A549 (cell line): ENCODE measurements at regions not wholly inside any gene's neighbourhood (a gene's known extent, or its start where the extent isn't known, plus 50 kb on each side); places are given as distances from the start of the nearest gene placed in this dataset.

Experiments used
- ATAC-seq, 2 experiments: fragments of 200-7000 bp in 1 of 2; fragments of >200 bp in 1 of 2; cut with Nextera tagmentation in 1 of 2; cut with Tn5 transposase in 1 of 2; 3 replicates each; pipeline versions ENCODE4 v1.8.0 to v1.9.1; 2018 to 2020; ENCODE audit warnings: mild to moderate bottlenecking in 1 of 2, moderate library complexity in 1 of 2
- CTCF ChIA-PET: fragments of 300-600 bp; sonication (Branson Sonifier 250); formaldehyde crosslinking; extraction: SDS; loops from one replicate; lab custom pipeline; 2021; ENCODE audit warnings: antibody characterized with exemption, inconsistent platforms; lab: Yijun Ruan, JAX
- POLR2A ChIA-PET: fragments of 350-600 bp; formaldehyde crosslinking; extraction: SDS; loops from one replicate; lab custom pipeline; 2021; ENCODE audit warnings: antibody characterized with exemption, inconsistent platforms; lab: Yijun Ruan, JAX
- DNase-seq, 2 experiments: peaks; one replicate each; pipeline versions ENCODE4 v3.0.0 to v3.0.0-alpha.2; 2011 to 2016; ENCODE audit warnings: low read depth in 1 of 2, low spot score in 1 of 2
- FAIRE-seq: peaks from 2 replicates; lab custom pipeline; 2011; peaks lifted over from hg19 to GRCh38; lab: Jason Lieb, UNC
- H3K27ac ChIP-seq, 2 experiments: fragments of >200 bp; sonication (Bioruptor Twin); formaldehyde crosslinking; 3 replicates each; pipeline ENCODE4 v1.5.1; 2016 to 2017
- H3K4me1 ChIP-seq: fragments of >200 bp; sonication (Bioruptor Twin); formaldehyde crosslinking; 3 replicates; pipeline ENCODE4 v1.6.1; 2016
- H3K4me2 ChIP-seq: fragments of >200 bp; sonication (Bioruptor Twin); formaldehyde crosslinking; 3 replicates; pipeline ENCODE4 v1.6.1; 2016
- H3K4me3 ChIP-seq: fragments of >200 bp; sonication (Bioruptor Twin); formaldehyde crosslinking; 3 replicates; pipeline ENCODE4 v1.5.1; 2016
- H3K9me3 ChIP-seq: fragments of >200 bp; sonication (Bioruptor Twin); formaldehyde crosslinking; 3 replicates; pipeline ENCODE4 v1.6.1; 2016
- BCL3 ChIP-seq: fragments of >200 bp; sonication (Bioruptor Twin); formaldehyde crosslinking; IDR thresholded peaks from 3 replicates; pipeline ENCODE4 v1.6.1; 2016
- BHLHE40 ChIP-seq: IDR thresholded peaks from 2 replicates; pipeline ENCODE4 v1.6.1; 2012; ENCODE audit warnings: low read depth, low read length, inconsistent platforms
- CBX2 ChIP-seq: fragments of 200-600 bp; sonication (generic); IDR thresholded peaks from 2 replicates; pipeline ENCODE4 v1.6.1; 2016; ENCODE audit warnings: low read depth, mild to moderate bottlenecking, borderline replicate concordance
- CHD4 ChIP-seq: fragments of 200-600 bp; sonication (generic); IDR thresholded peaks from 2 replicates; pipeline ENCODE4 v1.6.1; 2016; ENCODE audit warnings: antibody characterized with exemption, mild to moderate bottlenecking, borderline replicate concordance
- EHMT2 ChIP-seq: fragments of 200-600 bp; sonication (generic); IDR thresholded peaks from 2 replicates; pipeline ENCODE4 v1.6.1; 2016; ENCODE audit warnings: antibody characterized with exemption, low read depth, mild to moderate bottlenecking, moderate library complexity
- FOXS1 ChIP-seq: fragments of 250-450 bp; sonication (Bioruptor Pico); IDR thresholded peaks from 2 replicates; pipeline ENCODE4 v1.5.0; 2020; ENCODE audit warnings: mild to moderate bottlenecking, moderate library complexity
- HDAC2 ChIP-seq: fragments of 200-600 bp; sonication (generic); IDR thresholded peaks from 2 replicates; pipeline ENCODE4 v1.6.1; 2016
- HOXB5 ChIP-seq: fragments of 250-450 bp; sonication (Bioruptor Pico); IDR thresholded peaks from 2 replicates; pipeline ENCODE4 v1.5.0; 2020; ENCODE audit warnings: mild to moderate bottlenecking, moderate library complexity
- JUN ChIP-seq, 2 experiments: fragments of >200 bp; sonication (Bioruptor Twin); formaldehyde crosslinking; IDR thresholded peaks; 2 replicates in 1 of 2; 3 replicates in 1 of 2; pipeline ENCODE4 v1.6.1; 2016 to 2017
- JUNB ChIP-seq: fragments of >200 bp; sonication (Bioruptor Twin); formaldehyde crosslinking; IDR thresholded peaks from 2 replicates; pipeline ENCODE4 v1.6.1; 2016
- KDM5A ChIP-seq: fragments of 200-600 bp; sonication (generic); IDR thresholded peaks from 2 replicates; pipeline ENCODE4 v1.6.1; 2016; ENCODE audit warnings: antibody characterized with exemption, mild to moderate bottlenecking
- MAFK ChIP-seq: fragments of 450-650 bp; IDR thresholded peaks from 2 replicates; pipeline ENCODE4 v1.6.1; 2014; ENCODE audit not compliant: partially characterized antibody
- MYC ChIP-seq: IDR thresholded peaks from 2 replicates; pipeline ENCODE4 v1.6.1; 2012; ENCODE audit warnings: mild to moderate bottlenecking, inconsistent platforms, low read length, improper control_type of control experiment, borderline replicate concordance
- NR3C1 ChIP-seq: fragments of >200 bp; sonication (Bioruptor Twin); formaldehyde crosslinking; IDR thresholded peaks from 3 replicates; pipeline ENCODE4 v1.6.1; 2017
- POLR2A ChIP-seq: IDR thresholded peaks from 2 replicates; pipeline ENCODE4 v1.6.1; 2012; ENCODE audit warnings: mild to moderate bottlenecking, low read length
- RAD21 ChIP-seq, 2 experiments: fragments of >200 bp in 1 of 2; sonication (Bioruptor Twin) in 1 of 2; formaldehyde crosslinking in 1 of 2; IDR thresholded peaks in 1 of 2; conservative IDR thresholded peaks in 1 of 2; 2 replicates in 1 of 2; 3 replicates in 1 of 2; pipeline ENCODE4 v1.6.1; 2012 to 2018; ENCODE audit warnings: inconsistent platforms in 1 of 2
- RARB ChIP-seq: fragments of 250-450 bp; sonication (Bioruptor Pico); IDR thresholded peaks from 2 replicates; pipeline ENCODE4 v1.8.0; 2021; ENCODE audit warnings: mild to moderate bottlenecking, moderate library complexity
- RFX5 ChIP-seq: fragments of 450-650 bp; IDR thresholded peaks from 2 replicates; pipeline ENCODE4 v1.7.1; 2014; ENCODE audit warnings: antibody characterized with exemption, mild to moderate bottlenecking, moderate library complexity
- TFCP2L1 ChIP-seq: fragments of 250-450 bp; sonication (Bioruptor Pico); IDR thresholded peaks from 2 replicates; pipeline ENCODE4 v1.5.0; 2021; ENCODE audit warnings: mild to moderate bottlenecking
- ZFP36 ChIP-seq: fragments of 450-650 bp; IDR thresholded peaks from 2 replicates; pipeline ENCODE4 v1.6.1; 2014; ENCODE audit warnings: borderline replicate concordance; ENCODE audit not compliant: partially characterized antibody
- ZNF302 ChIP-seq: fragments of 250-450 bp; sonication (Bioruptor Pico); IDR thresholded peaks from 2 replicates; pipeline ENCODE4 v1.9.0; 2021; ENCODE audit warnings: inconsistent platforms, mild to moderate bottlenecking, moderate library complexity
- ZSCAN20 ChIP-seq: fragments of 250-450 bp; sonication (Bioruptor Pico); IDR thresholded peaks from 2 replicates; pipeline ENCODE4 v1.8.0; 2022; ENCODE audit warnings: mild to moderate bottlenecking, moderate library complexity
- WGBS: methylation state at CpG from one replicate; pipeline ENCODE4 v1.1.6; 2017; ENCODE audit errors: missing lambda C conversion rate; 5-methylcytosine and 5-hydroxymethylcytosine counted together
- TF ChIP-seq, protein P1 (sequence below): IDR thresholded peaks from 2 replicates; pipeline ENCODE4 v1.6.1; 2012
- TF ChIP-seq, protein P2 (sequence below): IDR thresholded peaks from 2 replicates; pipeline ENCODE4 v1.6.1; 2012
- TF ChIP-seq, protein P3 (sequence below): fragments of >200 bp; sonication (Bioruptor Twin); formaldehyde crosslinking; IDR thresholded peaks from 2 replicates; pipeline ENCODE4 v1.6.1; 2016
- TF ChIP-seq, protein P4 (sequence below): fragments of 250-450 bp; sonication (Bioruptor Pico); IDR thresholded peaks from 2 replicates; pipeline ENCODE4 v1.5.0; 2021; ENCODE audit warnings: mild to moderate bottlenecking, moderate library complexity, borderline replicate concordance
- TF ChIP-seq, protein P5 (sequence below): fragments of 200-600 bp; sonication (generic); IDR thresholded peaks from 2 replicates; pipeline ENCODE4 v1.6.1; 2016; ENCODE audit warnings: antibody characterized with exemption, mild to moderate bottlenecking, moderate library complexity
- TF ChIP-seq, protein P6 (sequence below): IDR thresholded peaks from 2 replicates; pipeline ENCODE4 v1.6.1; 2012; ENCODE audit warnings: low read depth, borderline replicate concordance

GRCh38 chr11:130600616-130601015, 152.2 kb downstream of the ADAMTS15 start:
- H3K4me3 ChIP-seq, result no peak overlapping the region
- no peak overlapping the region; a peak in 1 of 6 replicates for H3K27ac ChIP-seq
- DNase-seq (no peak), ATAC-seq (no peak), FAIRE-seq (no peak)
- no peak for TF ChIP-seq ZNF302 (CRISPR knock-in tag)
- TF ChIP-seq, protein P1, sequence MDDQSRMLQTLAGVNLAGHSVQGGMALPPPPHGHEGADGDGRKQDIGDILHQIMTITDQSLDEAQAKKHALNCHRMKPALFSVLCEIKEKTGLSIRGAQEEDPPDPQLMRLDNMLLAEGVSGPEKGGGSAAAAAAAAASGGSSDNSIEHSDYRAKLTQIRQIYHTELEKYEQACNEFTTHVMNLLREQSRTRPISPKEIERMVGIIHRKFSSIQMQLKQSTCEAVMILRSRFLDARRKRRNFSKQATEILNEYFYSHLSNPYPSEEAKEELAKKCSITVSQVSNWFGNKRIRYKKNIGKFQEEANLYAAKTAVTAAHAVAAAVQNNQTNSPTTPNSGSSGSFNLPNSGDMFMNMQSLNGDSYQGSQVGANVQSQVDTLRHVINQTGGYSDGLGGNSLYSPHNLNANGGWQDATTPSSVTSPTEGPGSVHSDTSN, result no peak
- no peak for TF ChIP-seq RAD21 (conservative IDR thresholded peaks at IDR 0.05 in 1 of 2, IDR thresholded peaks at IDR 0.05 in 1 of 2)
- TF ChIP-seq FOXS1 (CRISPR knock-in tag), result no peak
- no peak for TF ChIP-seq TFCP2L1 (CRISPR knock-in tag)
- no peak for TF ChIP-seq HOXB5 (CRISPR knock-in tag)
- TF ChIP-seq POLR2A, result no peak
- TF ChIP-seq, protein P2, sequence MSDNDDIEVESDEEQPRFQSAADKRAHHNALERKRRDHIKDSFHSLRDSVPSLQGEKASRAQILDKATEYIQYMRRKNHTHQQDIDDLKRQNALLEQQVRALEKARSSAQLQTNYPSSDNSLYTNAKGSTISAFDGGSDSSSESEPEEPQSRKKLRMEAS, result no peak
- no peak for TF ChIP-seq MAFK
- TF ChIP-seq, protein P3, sequence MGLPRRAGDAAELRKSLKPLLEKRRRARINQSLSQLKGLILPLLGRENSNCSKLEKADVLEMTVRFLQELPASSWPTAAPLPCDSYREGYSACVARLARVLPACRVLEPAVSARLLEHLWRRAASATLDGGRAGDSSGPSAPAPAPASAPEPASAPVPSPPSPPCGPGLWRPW, result no peak
- no peak for TF ChIP-seq BCL3
- TF ChIP-seq, protein P4, sequence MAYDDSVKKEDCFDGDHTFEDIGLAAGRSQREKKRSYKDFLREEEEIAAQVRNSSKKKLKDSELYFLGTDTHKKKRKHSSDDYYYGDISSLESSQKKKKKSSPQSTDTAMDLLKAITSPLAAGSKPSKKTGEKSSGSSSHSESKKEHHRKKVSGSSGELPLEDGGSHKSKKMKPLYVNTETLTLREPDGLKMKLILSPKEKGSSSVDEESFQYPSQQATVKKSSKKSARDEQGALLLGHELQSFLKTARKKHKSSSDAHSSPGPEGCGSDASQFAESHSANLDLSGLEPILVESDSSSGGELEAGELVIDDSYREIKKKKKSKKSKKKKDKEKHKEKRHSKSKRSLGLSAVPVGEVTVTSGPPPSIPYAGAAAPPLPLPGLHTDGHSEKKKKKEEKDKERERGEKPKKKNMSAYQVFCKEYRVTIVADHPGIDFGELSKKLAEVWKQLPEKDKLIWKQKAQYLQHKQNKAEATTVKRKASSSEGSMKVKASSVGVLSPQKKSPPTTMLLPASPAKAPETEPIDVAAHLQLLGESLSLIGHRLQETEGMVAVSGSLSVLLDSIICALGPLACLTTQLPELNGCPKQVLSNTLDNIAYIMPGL (CRISPR knock-in tag), result no peak
- no peak for TF ChIP-seq NR3C1
- TF ChIP-seq EHMT2, result no peak
- no peak for TF ChIP-seq BHLHE40
- WGBS, result 73% methylated on average over 5 of the region's 5 CpGs
- no peaks in the 10 kb centered on the region for H3K9me3 ChIP-seq
- ChIA-PET POLR2A (no interaction called here), CTCF (no interaction called here)
- no peaks in the 10 kb centered on the region for H3K4me1 ChIP-seq
- H3K4me2 ChIP-seq, result no peak overlapping the region

GRCh38 chr11:130601141-130601540, 152.7 kb downstream of the ADAMTS15 start:
- TF ChIP-seq HDAC2 (no peak), FOXS1 (CRISPR knock-in tag) (no peak), MYC (no peak), EHMT2 (no peak), KDM5A (no peak), BHLHE40 (no peak), CHD4 (no peak), RFX5 (no peak), ZFP36 (no peak), RAD21 (conservative IDR thresholded peaks at IDR 0.05 in 1 of 2, IDR thresholded peaks at IDR 0.05 in 1 of 2) (no peak), JUN (IDR thresholded peaks at IDR 0.05) (no peak), JUNB (no peak), ZSCAN20 (CRISPR knock-in tag) (no peak), CBX2 (no peak), RARB (CRISPR knock-in tag) (no peak)
- TF ChIP-seq, protein P5, sequence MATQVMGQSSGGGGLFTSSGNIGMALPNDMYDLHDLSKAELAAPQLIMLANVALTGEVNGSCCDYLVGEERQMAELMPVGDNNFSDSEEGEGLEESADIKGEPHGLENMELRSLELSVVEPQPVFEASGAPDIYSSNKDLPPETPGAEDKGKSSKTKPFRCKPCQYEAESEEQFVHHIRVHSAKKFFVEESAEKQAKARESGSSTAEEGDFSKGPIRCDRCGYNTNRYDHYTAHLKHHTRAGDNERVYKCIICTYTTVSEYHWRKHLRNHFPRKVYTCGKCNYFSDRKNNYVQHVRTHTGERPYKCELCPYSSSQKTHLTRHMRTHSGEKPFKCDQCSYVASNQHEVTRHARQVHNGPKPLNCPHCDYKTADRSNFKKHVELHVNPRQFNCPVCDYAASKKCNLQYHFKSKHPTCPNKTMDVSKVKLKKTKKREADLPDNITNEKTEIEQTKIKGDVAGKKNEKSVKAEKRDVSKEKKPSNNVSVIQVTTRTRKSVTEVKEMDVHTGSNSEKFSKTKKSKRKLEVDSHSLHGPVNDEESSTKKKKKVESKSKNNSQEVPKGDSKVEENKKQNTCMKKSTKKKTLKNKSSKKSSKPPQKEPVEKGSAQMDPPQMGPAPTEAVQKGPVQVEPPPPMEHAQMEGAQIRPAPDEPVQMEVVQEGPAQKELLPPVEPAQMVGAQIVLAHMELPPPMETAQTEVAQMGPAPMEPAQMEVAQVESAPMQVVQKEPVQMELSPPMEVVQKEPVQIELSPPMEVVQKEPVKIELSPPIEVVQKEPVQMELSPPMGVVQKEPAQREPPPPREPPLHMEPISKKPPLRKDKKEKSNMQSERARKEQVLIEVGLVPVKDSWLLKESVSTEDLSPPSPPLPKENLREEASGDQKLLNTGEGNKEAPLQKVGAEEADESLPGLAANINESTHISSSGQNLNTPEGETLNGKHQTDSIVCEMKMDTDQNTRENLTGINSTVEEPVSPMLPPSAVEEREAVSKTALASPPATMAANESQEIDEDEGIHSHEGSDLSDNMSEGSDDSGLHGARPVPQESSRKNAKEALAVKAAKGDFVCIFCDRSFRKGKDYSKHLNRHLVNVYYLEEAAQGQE, result no peak
- TF ChIP-seq, protein P2, result no peak
- TF ChIP-seq, protein P3, result no peak
- TF ChIP-seq, protein P6, sequence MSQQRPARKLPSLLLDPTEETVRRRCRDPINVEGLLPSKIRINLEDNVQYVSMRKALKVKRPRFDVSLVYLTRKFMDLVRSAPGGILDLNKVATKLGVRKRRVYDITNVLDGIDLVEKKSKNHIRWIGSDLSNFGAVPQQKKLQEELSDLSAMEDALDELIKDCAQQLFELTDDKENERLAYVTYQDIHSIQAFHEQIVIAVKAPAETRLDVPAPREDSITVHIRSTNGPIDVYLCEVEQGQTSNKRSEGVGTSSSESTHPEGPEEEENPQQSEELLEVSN, result no peak
- WGBS, result 77% methylated on average over 8 of the region's 8 CpGs
- ChIA-PET POLR2A (no interaction called here), CTCF (no interaction called here)
- H3K27ac ChIP-seq, result no peak overlapping the region
- no peak for DNase-seq
- no peaks in the 10 kb centered on the region for H3K9me3 ChIP-seq
- ATAC-seq, result no peak
- no peak overlapping the region for H3K4me3 ChIP-seq
- H3K4me2 ChIP-seq, result no peak overlapping the region
- no peak for FAIRE-seq
- H3K4me1 ChIP-seq, result no peaks in the 10 kb centered on the region
